ENCODE measurements at regions not wholly inside any gene's neighbourhood (a gene's known extent, or its start where the extent isn't known, plus 50 kb on each side); places are given as distances from the start of the nearest gene placed in this dataset.
"Not testable (repeated sequence)": the region's sequence is repeated elsewhere in the genome, so short reads cannot be mapped to it uniquely, and the experiment has no call there.

GRCh38 chr18:61637319-61637718 lies 255.5 kb downstream of the RNF152 start:
- H3K27ac ChIP-seq, result no peak overlapping the region
- no peak for TF ChIP-seq ZFX (IDR thresholded peaks at IDR 0.05)
- TF ChIP-seq CTCF (conservative IDR thresholded peaks at IDR 0.05), result no peak

GRCh38 chr18:61635901-61636528 lies 256.8 kb downstream of the RNF152 start:
- TF ChIP-seq CTCF (conservative IDR thresholded peaks at IDR 0.05) (peak; percentile 85), ZFX (IDR thresholded peaks at IDR 0.05) (no peak)
- H3K27ac ChIP-seq, result no peak overlapping the region

GRCh38 chr18:61628085-61628484 lies 264.7 kb downstream of the RNF152 start:
- no peak for TF ChIP-seq CTCF (conservative IDR thresholded peaks at IDR 0.05)
- no peak for TF ChIP-seq ZFX (IDR thresholded peaks at IDR 0.05)
- H3K27ac ChIP-seq, result no peak overlapping the region

GRCh38 chr18:61624631-61625030 lies 268.2 kb downstream of the RNF152 start:
- not testable (repeated sequence) for H3K27ac ChIP-seq

GRCh38 chr18:61619783-61620182 lies 273.0 kb downstream of the RNF152 start:
- TF ChIP-seq ZFX (IDR thresholded peaks at IDR 0.05) (no peak), CTCF (conservative IDR thresholded peaks at IDR 0.05) (no peak)
- H3K27ac ChIP-seq, result no peak overlapping the region

- TF ChIP-seq CTCF (conservative IDR thresholded peaks at IDR 0.05) (no peak), ZFX (IDR thresholded peaks at IDR 0.05) (no peak)
- H3K27ac ChIP-seq, result no peak overlapping the region
Observed at GRCh38 chr18:61618816-61619215, 274.0 kb downstream of the RNF152 start.

GRCh38 chr18:61616111-61616610 lies 276.6 kb downstream of the RNF152 start:
- H3K27ac ChIP-seq, result no peak overlapping the region
- no peak for TF ChIP-seq CTCF (conservative IDR thresholded peaks at IDR 0.05)
- TF ChIP-seq ZFX (IDR thresholded peaks at IDR 0.05), result no peak

GRCh38 chr18:61612517-61612916 lies 279.3 kb downstream of the CDH20 start:
- H3K27ac ChIP-seq, result no peak overlapping the region
- TF ChIP-seq CTCF (conservative IDR thresholded peaks at IDR 0.05) (peak; percentile 25), ZFX (IDR thresholded peaks at IDR 0.05) (no peak)

All from C4-2B (cell line).